ENCODE measurements at regions not wholly inside any gene's neighbourhood (a gene's known extent, or its start where the extent isn't known, plus 50 kb on each side); places are given as distances from the start of the nearest gene placed in this dataset.

DNA sequence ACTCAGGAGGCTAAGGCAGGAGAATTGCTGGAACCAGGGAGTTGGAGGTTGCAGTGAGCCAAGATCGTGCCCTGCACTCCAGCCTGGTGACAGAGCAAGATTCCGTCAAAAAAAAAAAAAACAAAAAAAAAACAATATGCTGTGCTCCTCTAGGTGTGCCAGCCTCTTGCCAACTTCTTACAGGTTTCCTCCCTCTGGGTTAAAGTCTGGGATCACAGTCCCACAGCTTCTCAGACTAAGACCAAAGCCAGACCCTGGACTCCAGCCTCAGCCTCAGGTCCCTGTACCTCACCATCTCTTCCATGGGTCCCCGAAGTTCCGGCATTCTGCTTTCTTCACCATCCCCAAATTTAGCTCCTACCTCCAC, 180.8 kb upstream of the MVB12B start:
- Mint-ChIP-seq H3K27ac (peak overlapping the region; percentile 44), H3K9me3 (ENCODE audit: insufficient read depth) (no peaks in the 10 kb centered on the region), H3K4me1 (peaks cover 10% of the 10 kb centered on the region), H3K27me3 (peaks cover 30% of the 10 kb centered on the region), H3K4me3 (peak overlapping the region; percentile 44)
- TF ChIP-seq EZH2 (IDR thresholded peaks at IDR 0.05; ENCODE audit: borderline replicate concordance, insufficient read depth, low read depth, low read length, poor library complexity, severe bottlenecking): no peak
- no peak for TF ChIP-seq CTCF (IDR thresholded peaks at IDR 0.05)
- H2AFZ ChIP-seq (ENCODE audit: insufficient read depth, low read depth, low read length, poor library complexity, severe bottlenecking): peak overlapping the region; percentile 66
- intact Hi-C loops (cut with micrococcal nuclease): no loop called here
- H3K36me3 ChIP-seq (replicated peaks in 1 of 2; ENCODE audit: control extremely low read depth in 1 of 2, control insufficient read depth in 1 of 2, extremely low read depth in 1 of 2, insufficient read depth in 2 of 2, low read length in 1 of 2): no peaks in the 10 kb centered on the region
- peaks cover 0 to 7% of the 10 kb centered on the region in 2 donors for H3K4me1 ChIP-seq (ENCODE audit: control insufficient read depth in 2 of 2, insufficient read depth in 2 of 2, low read length in 2 of 2)
- no peak overlapping the region for H3K27ac ChIP-seq (ENCODE audit: low read length in 2 of 2)
- no peak overlapping the region for H3K4me3 ChIP-seq (ENCODE audit: control extremely low read depth in 1 of 5, extremely low read depth in 1 of 5, insufficient read depth in 1 of 5, low read depth in 2 of 5, low read length in 4 of 5)
- peaks cover 0 to 14% (median 7%) of the 10 kb centered on the region in 4 experiments for H3K27me3 ChIP-seq (replicated peaks in 1 of 4; ENCODE audit: control extremely low read depth in 1 of 4, control insufficient read depth in 3 of 4, insufficient read depth in 4 of 4, low read length in 3 of 4)
- H3K4me2 ChIP-seq (replicated peaks; ENCODE audit: low read depth, low read length, poor library complexity, severe bottlenecking): peak overlapping the region; percentile 49
- peaks cover 0 to 3% (median 2%) of the 10 kb centered on the region in 3 donors for H3K9me3 ChIP-seq (ENCODE audit: control extremely low read depth in 1 of 3, control insufficient read depth in 2 of 3, insufficient read depth in 1 of 3, low read length in 2 of 3)
- H4K20me1 ChIP-seq (ENCODE audit: control insufficient read depth, insufficient read depth, low read length, poor library complexity, severe bottlenecking): no peaks in the 10 kb centered on the region
- no peak overlapping the region for H3K9ac ChIP-seq (ENCODE audit: low read length)
- ChIA-PET CTCF (interaction anchor here (0.5 to 2.1 kb wide), 2 partner anchors 22 to 345 kb away, joined by 3 to 11 read pairs; no protein-coding TSS in a partner anchor), POLR2A (interaction anchor here (0.6 kb wide), 1 partner anchor 79 kb away, joined by 3 read pairs; no protein-coding TSS in a partner anchor)
- H3K79me2 ChIP-seq (ENCODE audit: control insufficient read depth, insufficient read depth, low read length): no peaks in the 10 kb centered on the region
- DNase-seq: no peak
- 58% methylated on average over 4 of the region's 4 CpGs for WGBS (ENCODE audit: insufficient coverage)
- no peak for ATAC-seq (ENCODE audit: low read depth)

DNA sequence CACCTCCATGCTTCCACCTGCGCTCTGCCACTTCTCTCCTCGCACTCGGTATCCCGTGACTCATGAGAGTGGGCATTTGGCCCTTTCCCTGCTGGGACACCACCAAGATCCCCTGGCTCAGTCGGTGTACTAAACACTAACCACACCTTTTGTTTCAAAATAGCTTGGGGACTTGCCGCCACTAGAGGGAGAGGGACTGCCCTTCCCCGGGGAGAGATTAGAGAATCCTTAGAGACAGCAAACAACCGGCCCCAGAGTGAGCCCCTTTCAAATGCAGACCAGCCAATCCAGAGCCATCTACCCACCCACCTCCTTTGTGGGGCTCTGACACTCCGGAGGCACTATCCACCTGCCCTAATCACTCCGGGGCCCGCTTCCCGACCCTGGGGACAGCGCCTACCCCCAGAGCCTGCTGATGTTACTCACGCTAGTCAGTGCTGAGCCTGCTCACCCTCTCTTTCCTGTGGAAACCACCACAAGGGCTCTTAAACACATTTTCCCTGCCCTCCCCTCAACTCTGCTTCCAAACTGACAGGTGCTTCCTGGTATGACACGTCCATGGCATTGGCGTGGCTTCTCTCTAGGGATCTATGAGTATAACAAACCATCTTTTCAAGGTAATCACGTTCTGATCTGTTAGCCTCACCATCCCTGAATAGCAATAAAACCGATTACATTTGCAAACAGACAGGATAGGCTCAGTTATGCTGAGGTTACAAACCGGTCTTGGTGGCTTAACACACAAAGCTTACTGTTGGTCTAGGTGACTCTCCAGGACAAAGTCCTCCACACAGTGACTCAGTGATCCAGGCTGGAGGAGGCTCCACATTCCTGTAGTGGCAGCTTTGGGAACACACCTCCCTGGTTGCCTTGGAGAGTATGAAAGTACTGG, 180.1 kb upstream of the MVB12B start:
- intact Hi-C loops (cut with micrococcal nuclease): no loop called here
- Histone ChIP-seq H4K20me1 (ENCODE audit: control insufficient read depth, insufficient read depth, low read length, poor library complexity, severe bottlenecking) (no peaks in the 10 kb centered on the region), H3K36me3 (replicated peaks in 1 of 2; ENCODE audit: control extremely low read depth in 1 of 2, control insufficient read depth in 1 of 2, extremely low read depth in 1 of 2, insufficient read depth in 2 of 2, low read length in 1 of 2) (no peaks in the 10 kb centered on the region), H3K4me1 (ENCODE audit: control insufficient read depth in 2 of 2, insufficient read depth in 2 of 2, low read length in 2 of 2) (peaks cover 0 to 7% of the 10 kb centered on the region in 2 donors), H3K27me3 (replicated peaks in 1 of 4; ENCODE audit: control extremely low read depth in 1 of 4, control insufficient read depth in 3 of 4, insufficient read depth in 4 of 4, low read length in 3 of 4) (peaks cover 0 to 14% (median 7%) of the 10 kb centered on the region in 4 experiments), H3K27ac (ENCODE audit: low read length in 2 of 2) (no peak overlapping the region), H3K79me2 (ENCODE audit: control insufficient read depth, insufficient read depth, low read length) (no peaks in the 10 kb centered on the region), H3K4me3 (ENCODE audit: control extremely low read depth in 1 of 5, extremely low read depth in 1 of 5, insufficient read depth in 1 of 5, low read depth in 2 of 5, low read length in 4 of 5) (no peak overlapping the region), H3K9me3 (ENCODE audit: control extremely low read depth in 1 of 3, control insufficient read depth in 2 of 3, insufficient read depth in 1 of 3, low read length in 2 of 3) (peaks cover 0 to 3% (median 0%) of the 10 kb centered on the region in 3 donors), H2AFZ (ENCODE audit: insufficient read depth, low read depth, low read length, poor library complexity, severe bottlenecking) (peak overlapping the region; percentile 66), H3K4me2 (replicated peaks; ENCODE audit: low read depth, low read length, poor library complexity, severe bottlenecking) (peak overlapping the region; percentile 49), H3K9ac (ENCODE audit: low read length) (peak overlapping the region; percentile 5)
- ChIA-PET CTCF (interaction anchor here (0.5 to 2.1 kb wide), 3 partner anchors 21 to 739 kb away, joined by 3 to 11 read pairs (median 3); no protein-coding TSS in a partner anchor), POLR2A (interaction anchor here (0.6 kb wide), 1 partner anchor 78 kb away, joined by 3 read pairs; no protein-coding TSS in a partner anchor)
- H3K4me3 Mint-ChIP-seq: peak overlapping the region; percentile 44
- no peaks in the 10 kb centered on the region for H3K9me3 Mint-ChIP-seq (ENCODE audit: insufficient read depth)
- under 1% methylated on average over 15 of the region's 19 CpGs for WGBS (ENCODE audit: insufficient coverage)
- ATAC-seq (ENCODE audit: low read depth) (peak; percentile 64), DNase-seq (peak; percentile 44)
- no peak for TF ChIP-seq EZH2 (IDR thresholded peaks at IDR 0.05; ENCODE audit: borderline replicate concordance, insufficient read depth, low read depth, low read length, poor library complexity, severe bottlenecking)
- peak; percentile 51 for TF ChIP-seq CTCF (IDR thresholded peaks at IDR 0.05)
- peak overlapping the region; percentile 44 for H3K27ac Mint-ChIP-seq
- peaks cover 10% of the 10 kb centered on the region for H3K4me1 Mint-ChIP-seq
- H3K27me3 Mint-ChIP-seq: peaks cover 25% of the 10 kb centered on the region
